H1 (cell line): ENCODE measurements at regions not wholly inside any gene's neighbourhood (a gene's known extent, or its start where the extent isn't known, plus 50 kb on each side); places are given as distances from the start of the nearest gene placed in this dataset.

Experiments used
- CBX5 ChIP-seq: fragments of 300-800, 300-1000 bp; sonication (generic); IDR thresholded peaks from 2 replicates; pipeline ENCODE4 v1.7.1; 2016; ENCODE audit warnings: antibody characterized with exemption, low read length, low read depth
- GABPA ChIP-seq: IDR thresholded peaks from 2 replicates; pipeline ENCODE4 v1.6.1; 2011; ENCODE audit warnings: mild to moderate bottlenecking, low read length, moderate library complexity, borderline replicate concordance; ENCODE audit not compliant: insufficient read depth
- SRF ChIP-seq: IDR thresholded peaks from 2 replicates; pipeline ENCODE4 v1.6.1; 2011; ENCODE audit warnings: mild to moderate bottlenecking, low read depth, low read length, moderate library complexity

DNA sequence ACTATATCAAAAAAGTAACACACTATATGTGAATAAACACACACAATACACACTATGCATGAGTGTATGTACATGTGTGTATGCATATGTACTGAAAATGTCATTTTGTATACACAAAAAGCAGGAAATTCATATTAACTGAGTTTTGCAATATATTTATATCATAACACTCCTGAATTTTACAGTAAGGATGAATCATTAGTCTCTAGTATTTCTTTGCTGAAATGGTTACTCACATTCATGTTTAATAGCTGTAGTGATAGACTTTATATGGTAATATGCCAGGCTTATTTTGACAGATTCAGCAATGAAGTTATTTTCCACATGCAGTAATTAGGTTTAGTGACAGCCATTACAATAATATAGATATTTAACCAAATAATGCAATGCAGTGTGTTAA is 1216.2 kb upstream of the CITED2 start (continued):
- TF ChIP-seq CBX5 (no peak), GABPA (no peak), SRF (no peak)
